Keratinocyte (primary cell): ENCODE measurements at regions not wholly inside any gene's neighbourhood (a gene's known extent, or its start where the extent isn't known, plus 50 kb on each side); places are given as distances from the start of the nearest gene placed in this dataset.
"Not testable (repeated sequence)": the region's sequence is repeated elsewhere in the genome, so short reads cannot be mapped to it uniquely, and the experiment has no call there.

ENCODE experiments used
- DNase-seq: peaks from one replicate; pipeline ENCODE4 v3.0.0-alpha.2; 2011; ENCODE audit warnings: low read depth, missing footprints, low spot score
- FAIRE-seq: peaks from 2 replicates; lab custom pipeline; 2011; peaks lifted over from hg19 to GRCh38; lab: Jason Lieb, UNC
- H2AFZ ChIP-seq: 2 replicates; pipeline ENCODE4 v1.6.0; 2012; ENCODE audit warnings: low read length, control low read depth, inconsistent platforms; ENCODE audit not compliant: control insufficient read depth
- H3K27ac ChIP-seq: 2 replicates; pipeline ENCODE4 v1.5.1; 2011; ENCODE audit warnings: low read length; ENCODE audit not compliant: control insufficient read depth, insufficient read depth
- H3K27me3 ChIP-seq: 3 replicates; pipeline ENCODE4 v1.6.0; 2011; ENCODE audit warnings: low read length; ENCODE audit not compliant: control insufficient read depth, insufficient read depth; ENCODE audit errors: extremely low read depth
- H3K36me3 ChIP-seq, 2 experiments: 2 replicates in 1 of 2; 3 replicates in 1 of 2; pipeline ENCODE4 v1.5.1; 2011; ENCODE audit warnings: low read length in 2 of 2, mild to moderate bottlenecking in 1 of 2; ENCODE audit not compliant: control insufficient read depth in 2 of 2, insufficient read depth in 2 of 2; ENCODE audit errors: extremely low read depth in 1 of 2
- H3K4me1 ChIP-seq: 3 replicates; pipeline ENCODE4 v1.5.1; 2011; ENCODE audit warnings: low read length; ENCODE audit not compliant: control insufficient read depth, insufficient read depth; ENCODE audit errors: extremely low read depth
- H3K4me2 ChIP-seq: 3 replicates; pipeline ENCODE4 v1.6.0; 2011; ENCODE audit warnings: low read depth, low read length; ENCODE audit not compliant: control insufficient read depth, insufficient read depth; ENCODE audit errors: extremely low read depth
- H3K4me3 ChIP-seq, 3 experiments: fragments of 200-600 bp in 1 of 3; sonication (generic) in 1 of 3; 2 replicates in 2 of 3; 3 replicates in 1 of 3; pipeline ENCODE4 v1.5.1; 2011 to 2016; ENCODE audit warnings: low read length in 3 of 3, mild to moderate bottlenecking in 3 of 3, control low read depth in 2 of 3, inconsistent platforms in 1 of 3, low read depth in 1 of 3, mixed read lengths in 1 of 3, mixed run types in 1 of 3, moderate library complexity in 1 of 3; ENCODE audit not compliant: control insufficient read depth in 2 of 3, insufficient read depth in 2 of 3; ENCODE audit errors: extremely low read depth in 1 of 3
- H3K79me2 ChIP-seq: 2 replicates; pipeline ENCODE4 v1.6.0; 2012; ENCODE audit warnings: low read length; ENCODE audit not compliant: control insufficient read depth, insufficient read depth
- H3K9ac ChIP-seq: 3 replicates; pipeline ENCODE4 v1.6.0; 2011; ENCODE audit warnings: low read length; ENCODE audit not compliant: control insufficient read depth, insufficient read depth; ENCODE audit errors: extremely low read depth
- H3K9me1 ChIP-seq: 3 replicates; pipeline ENCODE4 v1.6.0; 2011; ENCODE audit warnings: low read length; ENCODE audit not compliant: control insufficient read depth, insufficient read depth; ENCODE audit errors: extremely low read depth
- H3K9me3 ChIP-seq: 2 replicates; pipeline ENCODE4 v1.5.1; 2012; ENCODE audit warnings: low read depth, low read length; ENCODE audit not compliant: control insufficient read depth
- H4K20me1 ChIP-seq: 3 replicates; pipeline ENCODE4 v1.6.0; 2011; ENCODE audit warnings: low read length; ENCODE audit not compliant: control insufficient read depth, insufficient read depth; ENCODE audit errors: extremely low read depth
- EZH2 ChIP-seq: IDR thresholded peaks from one replicate; pipeline ENCODE4 v1.6.1; 2012; ENCODE audit warnings: inconsistent platforms, mild to moderate bottlenecking, low read length, moderate library complexity
- dilution Hi-C: fragments of 300-500 bp; cut with MboI; formaldehyde crosslinking; loops from one replicate; pipeline ENCODE4 v1.7.0; 2020; ENCODE audit warnings: low sequenced_read_pairs; ENCODE audit not compliant: extremely low pct_ligation_motif_present
- TF ChIP-seq, protein P1 (sequence below), 3 experiments: IDR thresholded peaks in 1 of 3; conservative IDR thresholded peaks in 1 of 3; optimal IDR thresholded peaks in 1 of 3; 2 replicates in 2 of 3; 3 replicates in 1 of 3; pipeline versions ENCODE3 to v1.5.1; 2011; ENCODE audit warnings: low read length in 3 of 3, mild to moderate bottlenecking in 3 of 3, moderate library complexity in 2 of 3, control low read depth in 1 of 3, inconsistent platforms in 1 of 3; ENCODE audit not compliant: insufficient read depth in 2 of 3; ENCODE audit errors: extremely low read depth in 1 of 3

GRCh38 chr15:39260791-39261190 lies 320.1 kb upstream of the THBS1 start:
- no peak overlapping the region for H3K9ac ChIP-seq
- no peak overlapping the region for H3K4me3 ChIP-seq
- no peaks in the 10 kb centered on the region for H3K36me3 ChIP-seq
- dilution Hi-C loops: no loop called here
- no peaks in the 10 kb centered on the region for H3K9me3 ChIP-seq
- no peaks in the 10 kb centered on the region for H3K27me3 ChIP-seq
- H3K27ac ChIP-seq: no peak overlapping the region
- no peaks in the 10 kb centered on the region for H3K79me2 ChIP-seq
- peaks cover 5% of the 10 kb centered on the region for H3K4me1 ChIP-seq
- FAIRE-seq: no peak
- no peaks in the 10 kb centered on the region for H4K20me1 ChIP-seq
- DNase-seq: no peak
- no peak overlapping the region for H3K4me2 ChIP-seq
- H2AFZ ChIP-seq: no peak overlapping the region
- H3K9me1 ChIP-seq: no peaks in the 10 kb centered on the region
- no peak for TF ChIP-seq EZH2
- TF ChIP-seq, protein P1, sequence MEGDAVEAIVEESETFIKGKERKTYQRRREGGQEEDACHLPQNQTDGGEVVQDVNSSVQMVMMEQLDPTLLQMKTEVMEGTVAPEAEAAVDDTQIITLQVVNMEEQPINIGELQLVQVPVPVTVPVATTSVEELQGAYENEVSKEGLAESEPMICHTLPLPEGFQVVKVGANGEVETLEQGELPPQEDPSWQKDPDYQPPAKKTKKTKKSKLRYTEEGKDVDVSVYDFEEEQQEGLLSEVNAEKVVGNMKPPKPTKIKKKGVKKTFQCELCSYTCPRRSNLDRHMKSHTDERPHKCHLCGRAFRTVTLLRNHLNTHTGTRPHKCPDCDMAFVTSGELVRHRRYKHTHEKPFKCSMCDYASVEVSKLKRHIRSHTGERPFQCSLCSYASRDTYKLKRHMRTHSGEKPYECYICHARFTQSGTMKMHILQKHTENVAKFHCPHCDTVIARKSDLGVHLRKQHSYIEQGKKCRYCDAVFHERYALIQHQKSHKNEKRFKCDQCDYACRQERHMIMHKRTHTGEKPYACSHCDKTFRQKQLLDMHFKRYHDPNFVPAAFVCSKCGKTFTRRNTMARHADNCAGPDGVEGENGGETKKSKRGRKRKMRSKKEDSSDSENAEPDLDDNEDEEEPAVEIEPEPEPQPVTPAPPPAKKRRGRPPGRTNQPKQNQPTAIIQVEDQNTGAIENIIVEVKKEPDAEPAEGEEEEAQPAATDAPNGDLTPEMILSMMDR (optimal IDR thresholded peaks at IDR 0.05 in 1 of 3, IDR thresholded peaks at IDR 0.05 in 1 of 3, conservative IDR thresholded peaks at IDR 0.05 in 1 of 3; ENCODE audit: extremely low read depth in 1 of 3, insufficient read depth in 2 of 3, low read length in 3 of 3): no peak

GRCh38 chr15:39261397-39262183 lies 319.3 kb upstream of the THBS1 start:
- H3K36me3 ChIP-seq, H3K27me3 ChIP-seq, FAIRE-seq, H3K9me3 ChIP-seq, H3K27ac ChIP-seq, dilution Hi-C loops, H2AFZ ChIP-seq, DNase-seq, H3K4me1 ChIP-seq, H3K9me1 ChIP-seq, H3K4me2 ChIP-seq, H3K9ac ChIP-seq, H3K4me3 ChIP-seq, H4K20me1 ChIP-seq, H3K79me2 ChIP-seq: not testable (repeated sequence)

GRCh38 chr15:39262995-39263772 lies 317.7 kb upstream of the THBS1 start:
- H3K36me3 ChIP-seq, H3K4me3 ChIP-seq, H3K9me1 ChIP-seq, H3K79me2 ChIP-seq, H2AFZ ChIP-seq, H3K9ac ChIP-seq, H4K20me1 ChIP-seq, H3K27ac ChIP-seq, DNase-seq, dilution Hi-C loops, H3K4me2 ChIP-seq, H3K27me3 ChIP-seq, H3K9me3 ChIP-seq: not testable (repeated sequence)
- peaks cover 16% of the 10 kb centered on the region for H3K4me1 ChIP-seq
- peak; percentile 13 for FAIRE-seq
